Right kidney (tissue), 1 donor: ENCODE measurements at regions not wholly inside any gene's neighbourhood (a gene's known extent, or its start where the extent isn't known, plus 50 kb on each side); places are given as distances from the start of the nearest gene placed in this dataset.
"Not testable (repeated sequence)": the region's sequence is repeated elsewhere in the genome, so short reads cannot be mapped to it uniquely, and the experiment has no call there.

Experiments used
- DNase-seq: peaks from one replicate; pipeline ENCODE4 v3.0.0-alpha.2; 2016

GRCh38 chr2:146544701-146545100 is 1300.1 kb upstream of the ACVR2A start:
- DNase-seq = no peak

GRCh38 chr2:146541896-146542295 is 1302.9 kb upstream of the ACVR2A start:
- no peak for DNase-seq

DNA sequence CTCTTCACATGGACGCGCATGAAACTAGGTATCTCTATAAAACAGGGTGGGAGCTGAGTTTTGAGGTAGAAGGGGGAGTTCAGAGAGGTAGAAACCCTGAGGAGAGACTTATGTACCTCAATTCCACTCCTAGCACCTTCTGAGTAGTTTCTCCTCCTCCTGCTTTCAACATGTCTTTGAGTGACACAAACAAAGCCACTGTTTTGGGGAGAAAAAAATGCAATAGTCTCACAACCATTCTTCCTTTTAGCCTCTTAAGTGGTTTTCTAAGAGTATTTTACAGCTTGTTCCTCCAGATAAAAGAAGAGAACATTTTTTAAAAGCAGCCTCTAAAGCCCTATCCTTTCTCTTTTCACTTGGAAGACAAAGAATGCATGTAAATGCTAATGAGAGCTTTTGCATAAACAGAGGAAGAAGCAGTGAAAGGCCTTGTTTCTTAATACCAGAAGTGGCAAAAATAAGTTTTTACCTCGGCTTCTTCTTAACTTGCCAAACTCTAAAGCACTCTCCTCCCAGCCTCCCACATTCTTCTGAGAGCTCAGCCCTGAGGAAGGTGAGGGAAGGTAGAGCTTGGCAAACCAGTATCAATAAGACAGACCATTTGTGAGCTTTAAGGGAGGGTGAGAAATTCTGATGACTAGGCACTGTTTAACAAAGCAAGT is 1304.4 kb upstream of the ACVR2A start:
- no peak for DNase-seq

GRCh38 chr2:146539739-146540138 is 1305.1 kb upstream of the ACVR2A start:
- DNase-seq = not testable (repeated sequence)

DNA sequence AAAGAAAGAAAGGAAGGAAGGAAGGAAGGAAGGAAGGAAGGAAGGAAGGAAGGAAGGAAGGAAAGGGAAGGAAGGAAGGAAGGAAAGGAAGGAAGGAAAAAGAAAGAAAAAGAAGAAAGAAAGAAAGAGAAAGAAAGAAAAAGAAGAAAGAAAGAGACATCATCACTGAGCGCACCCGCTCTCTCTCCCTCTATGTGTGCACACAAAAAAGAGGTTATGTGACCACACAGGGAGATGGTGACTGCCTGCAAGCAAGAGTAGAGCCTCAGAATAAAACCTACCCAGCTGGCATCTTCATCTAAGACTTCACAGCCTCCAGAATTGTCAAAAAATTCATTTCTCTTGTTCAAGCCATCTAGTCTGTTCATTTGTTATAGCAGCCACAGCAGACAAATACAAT is 1307.4 kb upstream of the ACVR2A start:
- no peak for DNase-seq

DNA sequence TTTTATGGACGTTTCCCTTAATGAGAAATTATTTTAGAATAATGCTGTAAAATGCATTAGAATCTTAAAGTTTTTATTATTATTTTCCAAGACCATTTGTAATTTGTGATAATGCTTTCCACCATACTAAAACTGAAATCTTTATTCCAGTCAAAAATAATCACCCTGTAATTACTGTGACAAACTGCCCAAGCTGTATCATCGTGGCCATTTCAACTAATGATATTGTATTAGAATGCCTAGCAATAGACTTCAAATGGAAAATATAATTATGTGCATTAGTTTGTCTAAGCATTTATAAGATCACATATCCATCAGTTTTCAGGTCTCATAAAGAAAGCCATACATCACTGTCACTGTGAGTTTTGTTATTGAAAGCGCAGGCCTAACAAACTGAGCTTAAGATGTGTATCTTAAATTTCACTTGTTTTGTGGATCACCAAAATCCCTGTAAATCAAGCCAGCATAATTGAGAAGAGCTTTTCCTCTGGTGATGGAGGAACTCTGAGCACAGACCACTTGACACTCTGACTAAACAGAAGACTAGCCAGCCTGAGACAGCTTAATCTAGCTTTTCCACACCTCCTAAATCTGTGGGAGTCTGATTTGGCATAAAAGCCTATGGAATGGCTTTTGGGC is 1312.2 kb upstream of the ACVR2A start:
- DNase-seq = no peak

- no peak for DNase-seq
Measured at GRCh38 chr2:146532009-146532408, 1312.8 kb upstream of the ACVR2A start.

DNA sequence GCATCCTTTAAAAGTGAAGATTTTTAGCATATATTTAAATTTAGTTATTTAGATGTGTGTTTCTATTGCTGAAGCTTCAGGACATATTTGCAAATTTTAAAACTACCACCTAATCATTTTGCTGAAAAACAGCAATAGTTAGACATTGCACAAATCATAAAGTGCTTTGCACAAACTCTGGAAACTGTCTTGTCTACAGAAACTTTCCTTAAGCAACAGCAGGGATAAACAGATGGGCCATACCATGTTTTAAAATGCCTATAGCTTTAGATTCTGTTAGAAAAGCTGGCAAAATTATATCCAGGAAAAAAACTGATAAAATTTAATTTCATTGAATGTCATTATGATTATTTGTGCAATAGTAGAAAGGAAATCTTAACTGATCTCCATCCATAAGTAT is 1313.9 kb upstream of the ACVR2A start:
- DNase-seq = no peak

DNA sequence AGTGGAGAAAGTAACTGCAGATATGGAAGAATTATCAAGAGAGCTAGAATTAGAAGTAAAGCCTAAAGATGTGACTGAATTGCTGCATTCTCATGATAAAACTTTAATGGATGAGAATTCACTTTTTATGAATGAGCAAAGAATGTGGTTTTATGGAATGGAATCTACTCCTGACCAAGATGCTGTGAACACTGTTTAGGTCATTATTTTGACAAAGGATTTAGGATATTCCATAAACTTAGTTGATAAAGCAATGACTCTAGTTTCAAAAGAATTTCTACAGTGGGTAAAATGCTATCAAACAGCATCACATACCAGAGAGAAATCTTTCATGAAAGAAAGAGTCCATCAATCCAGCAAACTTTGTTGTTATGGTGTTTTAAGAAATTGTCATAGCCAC is 1317.7 kb upstream of the ACVR2A start:
- no peak for DNase-seq

- DNase-seq = no peak
Measured at GRCh38 chr2:146523196-146523595, 1321.6 kb upstream of the ACVR2A start.

- DNase-seq = no peak
Measured at GRCh38 chr2:146506851-146507250, 1338.0 kb upstream of the ACVR2A start.

DNA sequence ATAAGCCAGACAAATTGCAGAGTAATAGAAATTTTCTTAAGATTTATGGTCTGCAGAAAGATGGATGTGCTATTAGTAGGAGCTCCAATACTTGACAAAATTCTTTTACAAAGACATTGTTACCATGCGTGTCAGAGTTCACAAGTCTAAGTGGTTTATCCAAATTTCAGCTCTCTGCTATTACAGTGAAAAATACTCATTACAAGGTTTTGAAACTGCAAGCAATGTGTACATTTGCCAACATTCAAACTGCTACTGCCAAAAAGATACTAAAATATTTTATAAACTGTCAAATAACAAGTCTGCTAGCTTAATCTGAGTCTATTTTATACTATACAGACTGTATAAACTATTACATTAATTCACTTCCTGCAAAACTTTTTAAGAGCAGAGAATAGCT is 1341.5 kb upstream of the ACVR2A start:
- no peak for DNase-seq

- DNase-seq = no peak
Measured at GRCh38 chr2:146496248-146496647, 1348.6 kb upstream of the ACVR2A start.

DNA sequence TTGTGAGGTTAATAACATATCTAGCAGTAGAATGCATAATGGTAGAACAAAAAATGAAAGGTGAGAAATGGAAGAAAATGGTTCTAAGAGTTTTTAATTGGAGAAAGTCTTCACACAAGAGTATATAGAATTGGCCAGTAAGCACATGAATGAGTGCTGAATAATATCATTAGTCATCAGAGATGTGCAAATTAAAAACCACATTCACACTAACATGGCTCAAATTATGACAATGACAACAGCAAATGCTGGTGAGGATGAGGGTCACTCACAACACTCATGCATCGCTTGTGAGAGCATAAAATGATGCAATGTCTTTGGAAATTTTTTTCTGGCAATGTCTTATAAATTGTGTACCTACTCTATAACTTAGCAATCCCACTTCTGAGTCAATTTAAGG is 1355.4 kb upstream of the ACVR2A start:
- DNase-seq = no peak

DNA sequence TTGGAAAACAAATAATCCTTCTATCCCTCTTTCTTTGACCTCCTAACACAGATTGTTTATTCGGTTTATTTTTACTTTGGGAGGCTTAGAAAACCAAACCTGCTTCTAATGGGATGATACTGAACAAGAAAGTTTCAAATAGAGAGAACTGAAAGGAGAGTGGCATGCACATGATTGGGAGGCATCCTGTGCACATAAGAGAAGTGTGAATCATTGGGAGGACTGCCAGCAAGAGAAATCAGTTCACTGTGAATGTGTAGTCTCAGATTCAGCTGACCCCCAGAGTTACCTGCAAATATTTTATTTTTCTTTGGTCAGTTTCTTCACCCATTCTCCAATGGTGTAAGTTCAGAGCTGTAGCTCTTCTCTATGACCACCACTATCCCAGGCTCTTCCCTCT is 1363.2 kb upstream of the ACVR2A start:
- DNase-seq = no peak

- no peak for DNase-seq
Measured at GRCh38 chr2:146477383-146477782, 1367.4 kb upstream of the ACVR2A start.

DNA sequence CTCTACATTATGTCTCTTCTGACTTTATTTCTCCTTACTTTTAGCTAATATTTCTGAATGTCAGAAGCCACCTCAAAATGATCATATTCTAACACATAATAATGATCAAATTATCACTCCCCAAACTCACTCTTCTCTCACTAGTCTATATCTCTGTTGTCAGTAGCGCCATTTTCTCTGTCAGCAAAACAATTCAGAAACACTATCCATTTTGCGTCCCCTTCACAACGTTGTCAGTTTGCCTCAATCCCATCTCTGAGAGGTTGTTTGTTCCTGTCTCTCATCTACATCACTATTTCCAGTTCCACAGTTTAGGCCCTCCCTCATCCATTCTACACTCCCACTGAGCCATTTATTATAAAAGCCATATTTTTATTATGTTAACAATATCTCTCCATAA is 1376.3 kb upstream of the ACVR2A start:
- DNase-seq = no peak

DNA sequence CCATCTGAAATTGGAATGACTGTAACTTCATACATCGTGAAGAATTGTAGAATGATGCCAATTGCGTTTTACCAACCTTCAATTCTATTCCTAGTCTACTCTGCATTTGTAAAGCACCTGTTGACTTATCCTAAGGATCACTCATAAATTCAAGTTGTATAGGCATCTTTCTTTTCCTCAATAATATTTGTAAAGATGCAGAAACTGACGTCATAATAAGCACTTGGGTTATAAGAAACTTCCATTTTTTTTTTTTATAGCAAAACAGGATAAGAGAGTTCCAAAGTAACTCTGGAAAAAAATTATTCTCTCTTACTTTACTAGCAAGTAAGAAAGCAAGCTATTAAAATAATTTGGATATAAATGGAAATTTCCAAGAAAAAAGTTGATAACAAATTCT is 1377.4 kb upstream of the ACVR2A start:
- no peak for DNase-seq

DNA sequence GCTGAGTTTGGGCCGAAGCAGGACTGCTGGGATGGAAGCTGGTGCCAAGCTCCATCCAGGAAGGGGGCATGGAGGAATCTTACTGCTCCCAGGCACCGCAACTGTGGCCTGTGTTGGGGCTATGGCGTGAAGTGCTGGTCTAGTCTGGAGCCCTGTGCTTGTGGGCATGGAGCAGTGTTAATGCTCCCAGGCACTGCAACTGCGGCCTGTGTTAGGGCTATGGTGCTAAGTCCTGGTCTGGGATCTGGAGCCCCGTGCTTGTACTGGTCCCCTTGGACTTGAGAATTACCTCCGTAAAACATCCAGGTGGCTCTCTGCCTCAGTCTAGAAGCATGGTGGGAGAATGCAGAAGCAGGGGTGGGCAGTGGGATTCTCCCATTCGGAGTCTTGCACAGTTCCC is 1379.4 kb upstream of the ACVR2A start:
- DNase-seq = no peak

DNA sequence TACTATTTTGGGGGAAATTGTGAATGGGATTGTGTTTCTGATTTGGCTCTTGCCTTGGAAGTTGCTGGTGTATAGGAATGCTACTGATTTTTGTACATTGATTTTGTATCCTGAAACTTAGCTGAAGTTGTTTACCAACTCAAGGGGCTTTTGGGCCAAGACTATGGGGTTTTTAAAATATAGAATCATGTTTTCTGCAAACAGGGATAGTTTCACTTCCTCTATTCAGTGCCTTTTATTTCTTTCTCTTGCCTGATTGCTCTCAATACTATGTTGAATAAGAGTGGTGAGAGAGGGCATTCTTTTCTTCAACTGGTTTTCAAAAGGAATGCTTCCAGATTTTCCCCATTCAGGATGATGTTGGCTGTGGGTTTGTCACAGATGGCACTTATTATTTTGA is 1383.8 kb upstream of the ACVR2A start:
- DNase-seq = no peak

DNA sequence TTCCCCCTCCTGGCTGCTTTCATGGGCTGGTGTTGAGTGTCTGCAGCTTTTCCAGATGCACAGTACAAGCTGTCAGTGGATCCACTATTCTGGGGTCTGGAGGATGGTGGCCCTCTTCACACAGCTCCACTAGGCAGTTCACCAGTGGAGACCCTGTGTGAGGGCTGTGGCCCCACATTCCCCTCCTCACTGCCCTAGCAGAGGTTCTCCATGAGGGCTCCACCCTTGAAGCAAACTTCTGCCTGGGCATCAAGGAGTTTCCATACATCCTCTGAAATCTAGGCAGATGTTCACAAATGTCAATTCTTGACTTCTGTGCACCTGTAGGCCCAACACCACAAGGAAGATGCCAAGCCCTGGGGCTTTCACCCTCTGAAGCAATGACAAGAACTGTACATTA is 1386.2 kb upstream of the ACVR2A start:
- no peak for DNase-seq

DNA sequence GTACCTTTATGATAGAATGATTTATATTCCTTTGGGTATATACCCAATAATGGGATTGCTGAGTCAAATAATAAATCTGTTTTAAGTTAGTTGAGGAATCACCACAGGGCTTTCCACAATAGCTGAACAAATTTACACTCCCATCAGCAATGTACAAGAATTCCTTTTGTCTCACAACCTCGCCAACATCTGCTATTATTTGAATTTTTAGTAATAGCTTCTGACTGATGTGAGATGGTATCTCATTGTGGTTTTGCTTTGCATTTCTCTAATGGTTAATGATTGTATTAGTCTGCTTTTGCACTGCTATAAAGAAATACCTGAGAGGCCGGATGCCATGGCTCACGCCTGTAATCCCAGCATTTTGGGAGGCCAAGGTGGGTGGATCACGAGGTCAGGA is 1387.6 kb upstream of the ACVR2A start:
- no peak for DNase-seq

DNA sequence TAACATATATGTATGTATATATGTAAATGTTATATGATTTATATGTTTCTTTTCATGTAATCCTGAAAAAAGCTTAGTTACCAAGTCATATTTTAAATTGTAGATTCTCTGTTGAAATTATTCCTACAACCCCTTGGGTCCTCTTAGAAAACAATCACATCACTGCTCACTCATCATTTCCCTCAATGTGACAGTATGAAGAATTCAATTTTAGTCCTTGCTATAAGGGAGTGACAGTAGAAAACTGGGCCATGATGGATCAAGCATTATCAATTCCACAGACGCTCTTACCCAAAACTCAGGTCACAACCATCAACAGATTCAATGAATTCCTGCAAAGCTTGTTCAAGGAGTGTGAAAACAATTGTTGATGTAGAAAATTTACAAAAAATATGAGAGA is 1389.5 kb upstream of the ACVR2A start:
- DNase-seq = no peak

GRCh38 chr2:146451972-146452371 is 1392.9 kb upstream of the ACVR2A start:
- no peak for DNase-seq

DNA sequence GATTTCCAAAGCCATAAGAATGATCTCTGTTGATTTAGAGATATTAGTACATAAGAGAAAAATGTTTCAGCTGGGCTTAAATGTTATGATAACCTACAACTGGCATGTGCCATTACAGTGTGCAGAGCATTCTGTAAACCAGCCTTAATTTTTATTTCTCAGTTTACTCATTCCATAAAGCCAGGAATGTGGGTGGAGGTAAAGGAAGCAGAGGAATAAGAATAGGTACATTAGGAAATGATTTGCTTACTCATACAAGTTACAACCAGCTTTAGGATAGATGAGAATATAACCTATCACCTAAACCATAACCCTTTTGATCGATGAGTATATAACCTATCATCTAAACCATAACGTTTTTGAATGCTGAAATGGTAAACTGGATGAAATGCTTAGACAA is 1394.7 kb upstream of the ACVR2A start:
- DNase-seq = no peak
